HepG2 (cell line): ENCODE measurements at regions not wholly inside any gene's neighbourhood (a gene's known extent, or its start where the extent isn't known, plus 50 kb on each side); places are given as distances from the start of the nearest gene placed in this dataset.

ENCODE experiments used
- HOXD1 ChIP-seq: sonication (generic); formaldehyde crosslinking; IDR thresholded peaks from 2 replicates; pipeline ENCODE4 v1.5.0; 2020; ENCODE audit warnings: missing genetic modification reagents
- KAT2B ChIP-seq: fragments of 150-350 bp; IDR thresholded peaks from 2 replicates; pipeline ENCODE4 v1.6.1; 2014; ENCODE audit warnings: low read depth, low read length, borderline replicate concordance
- PHB2 ChIP-seq: fragments of 450-650 bp; IDR thresholded peaks from 2 replicates; pipeline ENCODE4 v1.6.1; 2018; ENCODE audit not compliant: partially characterized antibody
- RARG ChIP-seq: sonication (generic); formaldehyde crosslinking; IDR thresholded peaks from 2 replicates; pipeline ENCODE4 v1.4.0; 2020; ENCODE audit warnings: low read depth, mild to moderate bottlenecking, missing genetic modification reagents
- RFX1 ChIP-seq: fragments of 450-650 bp; IDR thresholded peaks from 2 replicates; pipeline ENCODE4 v1.6.1; 2017
- THRA ChIP-seq: sonication (generic); formaldehyde crosslinking; IDR thresholded peaks from 2 replicates; pipeline ENCODE4 v1.4.0; 2020; ENCODE audit warnings: missing genetic modification reagents, borderline replicate concordance
- ZNF142 ChIP-seq: sonication (generic); formaldehyde crosslinking; IDR thresholded peaks from 2 replicates; pipeline ENCODE4 v1.4.0; 2020; ENCODE audit warnings: missing genetic modification reagents
- ZNF772 ChIP-seq: sonication (generic); formaldehyde crosslinking; IDR thresholded peaks from 2 replicates; pipeline ENCODE4 v1.5.0; 2020; ENCODE audit warnings: mild to moderate bottlenecking, missing genetic modification reagents
- ZSCAN12 ChIP-seq: sonication (generic); formaldehyde crosslinking; IDR thresholded peaks from 2 replicates; pipeline ENCODE4 v1.9.0; 2021; ENCODE audit warnings: mild to moderate bottlenecking, missing genetic modification reagents
- ZXDC ChIP-seq: sonication (generic); formaldehyde crosslinking; IDR thresholded peaks from 2 replicates; pipeline ENCODE4 v1.5.0; 2020; ENCODE audit warnings: mild to moderate bottlenecking, missing genetic modification reagents

- no peak for TF ChIP-seq THRA
- TF ChIP-seq RARG (CRISPR knock-in tag): no peak
- TF ChIP-seq ZXDC (CRISPR knock-in tag): no peak
- no peak for TF ChIP-seq KAT2B
- TF ChIP-seq ZNF772 (CRISPR knock-in tag): no peak
- no peak for TF ChIP-seq ZSCAN12
- TF ChIP-seq HOXD1 (CRISPR knock-in tag): no peak
- no peak for TF ChIP-seq PHB2
- TF ChIP-seq RFX1: no peak
- TF ChIP-seq ZNF142 (CRISPR knock-in tag): no peak
Observed at GRCh38 chr6:142008781-142009180, 123.9 kb upstream of the GJE1 start (continued).
